NCI-H1436 (cell line): ENCODE measurements at regions not wholly inside any gene's neighbourhood (a gene's known extent, or its start where the extent isn't known, plus 50 kb on each side); places are given as distances from the start of the nearest gene placed in this dataset.

ENCODE experiments used
- DNase-seq: peaks from one replicate; lab custom pipeline; 2025; lab: John Stamatoyannopoulos, UW

- no peak for DNase-seq
These were observed 107.5 kb upstream of the JUN start for GRCh38 chr1:58891347-58891746.

- DNase-seq, result no peak
These were observed 109.5 kb upstream of the JUN start for GRCh38 chr1:58893257-58893869.

GRCh38 chr1:58895082-58895481 is 111.2 kb upstream of the JUN start:
- DNase-seq, result no peak

GRCh38 chr1:58895559-58896145 is 111.8 kb upstream of the JUN start:
- no peak for DNase-seq

- DNase-seq, result no peak
These were observed 112.7 kb upstream of the JUN start for GRCh38 chr1:58896246-58897183.

- no peak for DNase-seq
These were observed 115.1 kb upstream of the JUN start for GRCh38 chr1:58898739-58899586.

GRCh38 chr1:58899587-58900271 is 115.9 kb upstream of the JUN start:
- DNase-seq, result no peak

GRCh38 chr1:58900396-58900795 is 116.5 kb upstream of the JUN start:
- DNase-seq, result no peak

- no peak for DNase-seq
These were observed 117.2 kb upstream of the JUN start for GRCh38 chr1:58901008-58901407.

- DNase-seq, result no peak
These were observed 119.1 kb upstream of the JUN start for GRCh38 chr1:58902830-58903513.

GRCh38 chr1:58903514-58904298 is 119.9 kb upstream of the JUN start:
- DNase-seq, result peak; percentile 74

GRCh38 chr1:58904299-58905125 is 120.7 kb upstream of the JUN start:
- no peak for DNase-seq

GRCh38 chr1:58905126-58905490 is 121.3 kb upstream of the JUN start:
- DNase-seq, result no peak

GRCh38 chr1:58905628-58906221 is 121.9 kb upstream of the JUN start:
- DNase-seq, result no peak

- no peak for DNase-seq
These were observed 123.6 kb upstream of the JUN start for GRCh38 chr1:58907398-58907797.

GRCh38 chr1:58908561-58909560 is 125.0 kb upstream of the JUN start:
- no peak for DNase-seq

GRCh38 chr1:58909914-58910681 is 126.3 kb upstream of the JUN start:
- no peak for DNase-seq
